ENCODE measurements at regions not wholly inside any gene's neighbourhood (a gene's known extent, or its start where the extent isn't known, plus 50 kb on each side); places are given as distances from the start of the nearest gene placed in this dataset.

DNA sequence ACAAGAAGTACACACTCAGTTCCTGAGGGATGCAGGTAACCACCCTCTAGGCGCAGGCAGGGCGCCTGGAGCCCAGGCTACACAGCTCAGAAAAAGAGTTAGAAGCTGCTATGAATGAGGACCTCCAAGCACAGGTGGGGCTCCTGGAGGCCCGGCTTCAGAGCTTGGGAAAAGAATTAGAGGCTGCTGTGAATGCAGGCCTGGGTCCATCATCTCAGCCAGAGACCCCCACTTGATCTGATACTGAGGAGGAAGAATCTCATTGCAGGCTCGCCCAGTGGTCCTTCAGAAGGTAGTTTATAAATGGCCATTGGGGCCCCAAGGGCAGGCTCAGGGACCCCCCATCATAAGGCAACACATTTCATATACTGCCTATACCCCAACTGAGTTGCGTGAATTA is 556.4 kb downstream of the SLC6A15 start:
- WGBS, 2 donors = 87 to 94% methylated on average over 5 of the region's 5 CpGs
- Histone ChIP-seq H3K36me3 (no peaks in the 10 kb centered on the region), H3K9me3 (no peaks in the 10 kb centered on the region), H3K27me3 (no peaks in the 10 kb centered on the region), H3K4me3 (no peak overlapping the region), H3K4me1 (no peaks in the 10 kb centered on the region), H3K27ac (no peak overlapping the region)
- FAIRE-seq (no peak), DNase-seq (peak in 2 of 6 donors; percentile 26 to 27), ATAC-seq (no peak)
- intact Hi-C loops (cut with DNase I) = no loop called here
- TF ChIP-seq, protein P1, sequence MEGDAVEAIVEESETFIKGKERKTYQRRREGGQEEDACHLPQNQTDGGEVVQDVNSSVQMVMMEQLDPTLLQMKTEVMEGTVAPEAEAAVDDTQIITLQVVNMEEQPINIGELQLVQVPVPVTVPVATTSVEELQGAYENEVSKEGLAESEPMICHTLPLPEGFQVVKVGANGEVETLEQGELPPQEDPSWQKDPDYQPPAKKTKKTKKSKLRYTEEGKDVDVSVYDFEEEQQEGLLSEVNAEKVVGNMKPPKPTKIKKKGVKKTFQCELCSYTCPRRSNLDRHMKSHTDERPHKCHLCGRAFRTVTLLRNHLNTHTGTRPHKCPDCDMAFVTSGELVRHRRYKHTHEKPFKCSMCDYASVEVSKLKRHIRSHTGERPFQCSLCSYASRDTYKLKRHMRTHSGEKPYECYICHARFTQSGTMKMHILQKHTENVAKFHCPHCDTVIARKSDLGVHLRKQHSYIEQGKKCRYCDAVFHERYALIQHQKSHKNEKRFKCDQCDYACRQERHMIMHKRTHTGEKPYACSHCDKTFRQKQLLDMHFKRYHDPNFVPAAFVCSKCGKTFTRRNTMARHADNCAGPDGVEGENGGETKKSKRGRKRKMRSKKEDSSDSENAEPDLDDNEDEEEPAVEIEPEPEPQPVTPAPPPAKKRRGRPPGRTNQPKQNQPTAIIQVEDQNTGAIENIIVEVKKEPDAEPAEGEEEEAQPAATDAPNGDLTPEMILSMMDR (IDR thresholded peaks at IDR 0.05) = no peak

DNA sequence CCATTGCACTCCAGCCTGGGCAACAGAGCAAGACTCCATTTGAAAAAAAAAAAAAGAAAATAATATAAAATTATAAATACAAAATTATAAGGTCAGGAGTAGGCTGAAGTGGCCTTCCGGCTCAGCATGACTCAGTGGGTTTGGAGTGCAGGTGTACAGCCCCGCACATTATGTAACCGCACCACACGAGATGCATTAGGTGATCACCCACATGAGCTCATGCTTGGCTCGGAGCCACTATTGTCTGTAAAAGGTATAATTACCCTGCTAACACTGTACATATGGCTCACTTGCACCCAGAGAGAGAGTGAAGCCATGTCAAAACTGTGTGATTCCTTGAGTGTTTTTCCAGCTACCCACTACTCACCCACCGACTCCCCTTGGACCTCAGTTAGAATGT is 557.0 kb downstream of the SLC6A15 start:
- no peaks in the 10 kb centered on the region for H3K4me1 ChIP-seq
- intact Hi-C loops (cut with DNase I) = no loop called here
- no peak for DNase-seq
- no peak overlapping the region for H3K4me3 ChIP-seq
- H3K36me3 ChIP-seq = no peaks in the 10 kb centered on the region
- H3K9me3 ChIP-seq = no peaks in the 10 kb centered on the region
- WGBS, 2 donors = 79 to 88% methylated on average over 6 of the region's 6 CpGs
- TF ChIP-seq, protein P1 (IDR thresholded peaks at IDR 0.05) = no peak
- H3K27ac ChIP-seq = no peak overlapping the region
- no peak for ATAC-seq
- no peaks in the 10 kb centered on the region for H3K27me3 ChIP-seq
- no peak for FAIRE-seq

DNA sequence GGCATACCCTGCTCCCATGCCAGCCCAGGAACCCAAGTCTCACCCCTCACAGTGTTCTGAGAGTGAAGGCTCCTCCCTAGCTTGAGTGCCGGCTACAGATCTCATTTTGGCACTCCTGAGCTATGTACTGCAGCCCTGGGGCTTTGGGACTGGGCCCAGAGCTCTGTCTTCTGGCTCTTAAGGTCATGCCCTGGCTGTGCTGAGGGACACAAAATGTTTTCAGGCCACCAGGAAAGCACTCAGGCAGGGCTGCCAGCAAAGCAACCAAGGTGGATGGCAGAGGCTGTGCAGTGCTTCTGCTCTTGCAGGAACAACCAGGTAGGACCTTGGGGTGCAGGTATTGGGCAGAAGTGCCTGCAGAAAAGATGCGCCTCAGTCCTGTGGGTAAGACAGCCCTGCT is 564.0 kb downstream of the SLC6A15 start:
- Histone ChIP-seq H3K27me3 (no peaks in the 10 kb centered on the region), H3K9me3 (no peaks in the 10 kb centered on the region), H3K27ac (no peak overlapping the region), H3K4me3 (no peak overlapping the region), H3K36me3 (no peaks in the 10 kb centered on the region), H3K4me1 (no peaks in the 10 kb centered on the region)
- DNase-seq (no peak), ATAC-seq (no peak), FAIRE-seq (no peak)
- TF ChIP-seq, protein P1 (IDR thresholded peaks at IDR 0.05) = no peak
- intact Hi-C loops (cut with DNase I) = no loop called here
- 89 to 93% methylated on average over 2 of the region's 2 CpGs for WGBS, 2 donors

DNA sequence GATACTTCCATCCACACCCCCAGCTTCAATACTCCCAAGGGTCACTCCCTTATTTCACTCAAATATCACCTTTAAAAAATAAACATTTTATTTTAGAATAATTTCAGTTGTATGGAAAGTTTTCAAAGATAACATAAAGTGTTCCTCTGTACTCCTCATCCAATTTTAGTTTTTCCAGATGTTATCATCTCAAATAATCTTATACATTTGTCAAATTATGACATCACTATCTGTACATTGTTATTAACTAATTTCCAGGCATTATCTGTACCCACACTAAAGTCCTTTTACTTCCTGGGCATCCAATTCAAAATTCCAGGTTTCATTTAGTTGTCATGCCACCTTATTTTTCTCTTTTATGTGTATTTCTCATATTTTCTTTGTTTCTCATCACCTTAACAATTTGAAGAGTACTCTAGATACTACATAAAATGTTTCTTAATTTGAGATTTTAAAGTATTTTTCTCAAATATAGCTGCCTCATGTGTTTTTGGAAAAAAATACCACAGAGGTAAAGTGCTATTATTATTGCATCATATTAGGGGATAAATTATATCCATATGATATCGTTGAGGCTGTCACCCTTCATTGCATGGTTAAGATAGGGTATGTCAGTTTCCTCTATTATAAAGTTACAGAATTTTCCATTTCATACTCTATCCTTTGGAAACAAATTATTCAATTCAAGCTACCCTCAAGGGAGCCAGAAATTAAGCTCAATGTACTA is 571.0 kb downstream of the SLC6A15 start:
- Histone ChIP-seq H3K36me3 (no peaks in the 10 kb centered on the region), H3K4me3 (no peak overlapping the region)
- TF ChIP-seq, protein P1 (IDR thresholded peaks at IDR 0.05) = no peak

DNA sequence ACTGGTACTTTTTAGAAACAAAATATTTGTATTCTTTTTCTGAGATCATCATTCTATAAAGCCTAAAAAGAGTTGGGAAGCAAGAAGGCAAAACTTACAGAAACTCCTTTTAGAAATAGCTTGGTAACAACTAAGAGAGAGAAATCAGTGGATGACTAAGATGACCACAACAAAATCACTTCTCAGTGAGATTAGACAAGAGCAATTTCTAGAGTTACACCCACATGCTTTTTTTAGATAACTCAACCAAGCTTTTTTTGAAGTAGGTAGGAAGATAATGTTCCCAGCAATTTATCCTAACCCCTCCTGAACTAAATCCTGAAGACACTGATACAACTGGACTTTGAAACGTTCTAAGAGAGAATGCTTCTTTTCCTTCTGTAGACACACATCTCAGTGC is 576.4 kb downstream of the SLC6A15 start:
- intact Hi-C loops (cut with DNase I) = no loop called here
- Histone ChIP-seq H3K9me3 (no peaks in the 10 kb centered on the region), H3K27me3 (no peaks in the 10 kb centered on the region), H3K27ac (no peak overlapping the region), H3K4me1 (no peaks in the 10 kb centered on the region), H3K36me3 (no peaks in the 10 kb centered on the region), H3K4me3 (no peak overlapping the region)
- no peak for ATAC-seq
- WGBS, 2 donors = 43 to 48% methylated on average over 1 of the region's 1 CpG
- no peak for DNase-seq
- no peak for FAIRE-seq
- TF ChIP-seq, protein P1 (IDR thresholded peaks at IDR 0.05) = no peak

More for the DNA sequence above, 571.0 kb downstream of the SLC6A15 start:
- H3K27ac ChIP-seq = no peak overlapping the region
- WGBS, 2 donors = 81 to 83% methylated on average over 1 of the region's 1 CpG
- no peaks in the 10 kb centered on the region for H3K9me3 ChIP-seq
- FAIRE-seq = no peak
- intact Hi-C loops (cut with DNase I) = no loop called here
- no peak for DNase-seq
- ATAC-seq = no peak
- H3K27me3 ChIP-seq = no peaks in the 10 kb centered on the region
- no peaks in the 10 kb centered on the region for H3K4me1 ChIP-seq

All from pancreas (tissue), 10 donors.